ENCODE measurements at regions not wholly inside any gene's neighbourhood (a gene's known extent, or its start where the extent isn't known, plus 50 kb on each side); places are given as distances from the start of the nearest gene placed in this dataset.

- no peak for DNase-seq (ENCODE audit: low spot score)
These were observed 452.3 kb downstream of the ZSWIM6 start for GRCh38 chr5:61784341-61784740.

DNA sequence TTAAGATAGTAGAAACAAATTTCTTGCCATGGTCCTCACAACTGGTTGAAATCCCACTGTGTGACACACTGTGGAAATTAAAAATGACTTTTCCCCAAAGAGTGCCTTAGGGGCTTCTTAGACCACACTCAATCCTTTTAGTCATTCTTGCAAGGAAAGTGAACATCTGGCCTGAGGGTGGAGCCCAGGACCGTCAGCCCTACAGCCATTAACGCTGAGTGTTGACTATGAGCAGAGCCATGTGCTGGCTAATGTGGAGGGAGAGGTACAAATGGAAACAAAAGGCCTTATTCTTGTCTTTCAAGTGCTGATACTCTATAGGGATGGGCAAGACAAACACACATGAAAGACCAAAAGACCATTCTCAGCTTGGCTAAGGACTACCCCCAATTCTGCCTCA, 456.5 kb downstream of the ZSWIM6 start:
- DNase-seq (ENCODE audit: low spot score) = no peak

DNA sequence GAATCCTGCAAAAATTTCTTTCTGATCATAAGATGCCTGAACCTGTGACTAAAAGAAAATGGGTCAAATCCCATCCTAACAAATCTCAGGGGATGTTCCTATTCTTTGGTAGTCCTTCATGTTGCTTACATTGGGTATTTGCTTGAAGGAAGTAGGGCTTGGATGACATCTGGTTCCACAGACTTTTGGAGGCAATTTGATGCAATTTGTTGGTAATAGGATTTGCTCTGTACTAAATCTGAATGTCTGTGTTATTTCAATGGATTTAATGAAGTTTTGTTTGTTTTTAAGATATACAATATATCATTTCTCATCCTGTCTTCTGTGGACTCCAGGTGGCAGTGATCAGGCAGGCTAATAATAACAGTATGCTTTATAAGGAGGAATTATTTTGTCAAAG, 457.9 kb downstream of the ZSWIM6 start:
- no peak for DNase-seq (ENCODE audit: low spot score)

GRCh38 chr5:61790678-61791077, 458.6 kb downstream of the ZSWIM6 start:
- DNase-seq (ENCODE audit: low spot score) = no peak

- no peak for DNase-seq (ENCODE audit: low spot score)
These were observed 464.7 kb downstream of the ZSWIM6 start for GRCh38 chr5:61796773-61797172.

DNA sequence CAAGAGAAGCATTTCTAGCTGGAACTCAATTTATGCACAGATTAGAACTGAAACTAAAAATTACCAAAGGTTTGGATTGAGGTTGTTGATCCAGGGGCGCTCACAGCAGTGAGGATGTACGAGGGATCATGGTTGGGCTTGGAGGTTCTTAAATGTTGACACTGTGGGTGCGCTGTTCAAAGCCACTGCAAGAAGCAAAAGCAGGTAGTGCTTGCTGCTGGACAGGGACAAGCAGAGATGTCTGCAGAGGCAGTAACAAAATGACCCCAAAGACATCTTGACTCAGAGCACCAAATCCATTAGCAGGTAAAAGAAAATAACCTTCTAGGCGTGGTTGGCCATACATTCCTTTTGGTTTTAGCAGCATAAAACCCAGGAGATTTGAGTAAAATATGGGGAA, 468.4 kb downstream of the ZSWIM6 start:
- no peak for DNase-seq (ENCODE audit: low spot score)

- DNase-seq (ENCODE audit: low spot score) = no peak
These were observed 469.1 kb downstream of the ZSWIM6 start for GRCh38 chr5:61801174-61801573.

- no peak for DNase-seq (ENCODE audit: low spot score)
These were observed 470.4 kb downstream of the ZSWIM6 start for GRCh38 chr5:61802456-61802855.

DNA sequence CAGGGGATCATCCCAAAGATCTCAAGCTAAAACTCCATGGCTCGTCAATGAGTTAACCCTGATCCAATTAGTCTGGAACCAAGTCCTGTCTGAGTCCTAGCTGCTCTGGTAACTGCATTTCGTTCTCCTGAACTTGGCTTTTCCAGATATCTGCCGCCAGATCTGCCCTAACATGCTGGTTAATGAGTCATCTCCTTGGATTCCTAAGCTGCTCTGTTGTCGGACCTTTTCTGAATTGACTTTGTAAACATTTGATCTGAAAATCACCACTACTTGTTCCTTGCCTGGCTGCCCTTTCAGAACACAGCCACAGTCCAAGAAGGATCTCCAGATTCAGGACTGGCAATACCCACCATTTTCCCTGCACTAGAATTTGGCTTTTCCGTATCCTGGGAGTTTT, 473.0 kb downstream of the ZSWIM6 start:
- DNase-seq (ENCODE audit: low spot score) = peak; percentile 70

DNA sequence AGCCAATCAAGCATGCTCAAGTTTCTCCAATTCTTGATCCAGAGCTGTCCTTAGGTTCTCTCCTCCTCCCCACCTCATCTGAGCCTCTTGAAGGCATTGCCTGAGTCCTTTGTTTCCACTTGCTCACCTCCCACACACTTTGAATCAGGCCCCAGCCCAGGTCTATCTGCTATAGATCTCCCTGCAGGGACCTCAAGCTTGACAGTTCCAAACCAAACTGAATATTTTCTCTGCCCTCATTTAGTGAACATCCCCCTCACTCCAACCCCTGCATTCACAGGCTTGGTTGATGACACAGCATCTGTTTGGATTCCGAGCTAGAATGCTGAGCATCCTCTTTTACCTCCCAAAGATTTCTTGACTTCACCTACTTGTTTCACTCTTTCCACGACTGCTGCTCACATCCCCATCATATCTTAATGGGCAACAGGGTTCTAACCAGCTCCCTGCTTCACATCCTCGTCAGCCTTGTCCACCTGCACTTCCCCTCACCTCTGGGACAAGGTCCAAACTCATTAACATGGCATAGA, 474.5 kb downstream of the ZSWIM6 start:
- no peak for DNase-seq (ENCODE audit: low spot score)

DNA sequence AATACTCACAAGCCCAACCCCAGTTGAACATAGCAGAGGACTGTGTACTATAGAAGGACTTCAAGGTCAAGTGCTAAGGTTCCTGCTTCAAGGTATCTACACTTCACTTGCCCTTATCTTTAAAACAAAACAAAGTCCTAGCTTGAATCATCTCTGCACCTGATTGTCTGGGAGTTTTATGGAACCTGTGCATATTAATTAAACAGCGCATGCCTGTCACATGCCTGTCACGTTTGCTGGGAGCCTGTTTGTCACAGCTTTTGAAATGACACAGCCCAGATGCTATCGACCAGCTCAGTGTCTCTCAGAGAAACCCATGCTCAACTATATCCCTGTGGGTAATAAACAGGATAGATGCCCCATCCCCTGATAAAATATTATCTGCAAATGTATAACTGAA, 476.0 kb downstream of the ZSWIM6 start:
- no peak for DNase-seq (ENCODE audit: low spot score)

DNA sequence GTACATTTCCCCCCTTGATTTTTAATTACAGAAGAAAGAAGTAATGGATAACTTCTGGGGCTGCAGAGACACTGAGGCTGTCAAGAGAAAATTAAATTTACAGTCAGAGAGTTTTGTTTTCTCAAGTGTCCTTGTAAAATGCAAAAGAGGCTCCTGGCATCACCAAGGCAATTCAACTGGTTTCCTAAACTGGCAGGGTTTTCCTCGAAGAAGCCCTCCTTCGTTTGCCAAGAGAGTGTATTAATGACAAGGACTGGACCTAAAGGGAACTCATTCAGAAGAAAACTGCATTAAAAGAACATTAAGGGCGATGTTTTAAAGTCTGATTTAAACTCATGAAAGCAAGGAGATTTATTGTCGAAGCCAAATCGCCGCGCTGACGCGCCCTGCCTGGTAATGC, 476.9 kb downstream of the ZSWIM6 start:
- no peak for DNase-seq (ENCODE audit: low spot score)

GRCh38 chr5:61809651-61810050, 477.6 kb downstream of the ZSWIM6 start:
- DNase-seq (ENCODE audit: low spot score) = no peak

DNA sequence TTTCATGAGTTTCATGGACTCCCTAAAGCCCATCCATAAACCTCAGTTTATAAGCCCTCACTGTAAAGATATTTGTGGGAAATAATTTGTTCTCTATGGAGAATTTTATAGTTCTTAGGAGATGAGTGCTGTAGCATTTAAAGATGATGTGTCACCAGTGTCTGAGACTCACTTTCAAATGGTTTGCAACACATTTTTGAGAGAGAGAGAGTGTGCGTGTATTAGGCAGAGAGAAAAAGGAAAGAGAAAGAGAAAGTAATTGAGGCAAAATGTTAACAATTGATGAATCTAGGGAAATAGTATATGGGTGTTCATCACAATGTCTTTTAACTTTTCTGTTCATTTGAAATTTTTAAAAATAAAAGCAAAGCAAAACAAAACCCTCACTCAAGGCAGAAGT, 479.0 kb downstream of the ZSWIM6 start:
- no peak for DNase-seq (ENCODE audit: low spot score)

- no peak for DNase-seq (ENCODE audit: low spot score)
These were observed 481.3 kb downstream of the ZSWIM6 start for GRCh38 chr5:61813361-61813760.

DNA sequence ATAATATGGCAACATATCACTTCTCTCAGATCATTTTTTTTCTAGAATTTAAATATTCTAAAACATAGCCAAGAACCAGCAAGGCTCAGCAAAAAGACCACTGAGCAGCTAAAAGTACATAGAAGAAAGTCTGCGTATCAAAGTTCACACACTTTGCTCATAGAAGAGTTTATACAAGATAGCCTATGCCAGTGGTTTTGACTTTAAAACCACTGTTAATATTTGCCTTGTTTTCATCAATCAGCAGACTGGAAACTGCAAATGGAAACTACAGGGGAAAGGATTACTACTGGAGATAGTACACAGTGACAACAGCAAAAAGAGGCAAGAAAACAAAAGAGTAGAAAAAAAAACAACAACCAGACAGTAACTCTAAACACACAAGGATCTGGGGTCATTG, 483.3 kb downstream of the ZSWIM6 start:
- DNase-seq (ENCODE audit: low spot score) = no peak

- DNase-seq (ENCODE audit: low spot score) = no peak
These were observed 484.1 kb downstream of the ZSWIM6 start for GRCh38 chr5:61816146-61816545.

- DNase-seq (ENCODE audit: low spot score) = no peak
These were observed 484.8 kb downstream of the ZSWIM6 start for GRCh38 chr5:61816585-61817450.

- peak; percentile 34 for DNase-seq (ENCODE audit: low spot score)
These were observed 485.6 kb downstream of the ZSWIM6 start for GRCh38 chr5:61817472-61818326.

DNA sequence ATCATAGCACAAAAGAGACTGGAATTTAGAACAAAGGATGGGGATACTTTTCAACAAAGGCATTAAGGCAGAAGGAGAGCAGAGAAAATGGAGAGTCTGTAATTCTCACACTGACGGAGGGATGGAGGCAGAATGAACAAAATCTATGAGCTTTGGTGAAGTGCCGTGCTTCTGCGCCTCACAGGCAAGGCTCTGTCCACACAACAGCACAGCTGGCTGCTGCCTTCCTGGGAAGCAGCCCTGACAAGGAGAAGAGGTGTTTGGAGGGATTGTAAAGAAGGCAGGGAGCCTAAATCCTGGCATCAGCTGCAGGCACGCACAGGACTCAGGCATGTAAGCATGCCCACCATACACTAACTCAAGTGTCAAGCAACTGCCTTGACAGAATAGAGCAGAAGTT, 485.2 kb upstream of the KIF2A start:
- DNase-seq (ENCODE audit: low spot score) = no peak

GRCh38 chr5:61821561-61821960, 484.4 kb upstream of the KIF2A start:
- no peak for DNase-seq (ENCODE audit: low spot score)

DNA sequence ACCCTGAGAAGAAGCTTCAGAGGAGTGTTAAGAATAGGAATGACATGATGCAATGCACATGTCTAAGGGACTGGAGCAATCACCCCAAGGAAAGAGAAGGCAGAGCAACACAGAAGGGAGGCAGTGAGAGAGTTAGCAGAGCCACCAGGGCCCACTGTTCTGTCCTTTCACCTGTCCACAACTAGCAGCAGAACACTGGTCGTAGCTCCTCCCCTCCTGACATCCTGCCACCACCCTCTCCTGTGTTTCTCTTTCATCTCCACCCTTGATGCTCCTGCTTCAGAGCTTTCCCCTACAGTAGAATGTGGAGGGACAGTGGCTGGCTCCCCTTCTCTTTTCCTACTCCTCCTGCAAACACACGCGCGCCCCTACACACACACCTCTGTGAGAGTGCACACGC, 483.4 kb upstream of the KIF2A start:
- no peak for DNase-seq (ENCODE audit: low spot score)

- no peak for DNase-seq (ENCODE audit: low spot score)
These were observed 482.9 kb upstream of the KIF2A start for GRCh38 chr5:61823065-61823464.

All from A172 (cell line).